ENCODE measurements at regions not wholly inside any gene's neighbourhood (a gene's known extent, or its start where the extent isn't known, plus 50 kb on each side); places are given as distances from the start of the nearest gene placed in this dataset.

GRCh38 chr11:110979696-110980095 lies 265.8 kb upstream of the POU2AF2 start (continued):
- TF ChIP-seq EGR1 (IDR thresholded peaks at IDR 0.05; ENCODE audit: low read depth in 2 of 2) (no peak), FOXA2 (IDR thresholded peaks at IDR 0.05) (no peak), RXRA (IDR thresholded peaks at IDR 0.05) (no peak), MAX (IDR thresholded peaks at IDR 0.05) (no peak)

GRCh38 chr11:110977661-110978060 lies 265.4 kb upstream of the ARHGAP20 start:
- no peaks in the 10 kb centered on the region for H3K4me1 ChIP-seq (ENCODE audit: control insufficient read depth in 4 of 4, insufficient read depth in 4 of 4, low read length in 3 of 4)

More at GRCh38 chr11:110977661-110978060, 265.4 kb upstream of the ARHGAP20 start:
- no peak for TF ChIP-seq SP1 (IDR thresholded peaks at IDR 0.05)
- TF ChIP-seq JUND (IDR thresholded peaks at IDR 0.05) = no peak
- no peak for TF ChIP-seq RAD21 (IDR thresholded peaks at IDR 0.05)
- no peak for TF ChIP-seq FOXA2 (IDR thresholded peaks at IDR 0.05)
- TF ChIP-seq HNF4A (conservative IDR thresholded peaks at IDR 0.05) = no peak
- no peak for TF ChIP-seq YY1 (IDR thresholded peaks at IDR 0.05)
- no peak for TF ChIP-seq NR2F2 (IDR thresholded peaks at IDR 0.05)
- TF ChIP-seq ATF3 (IDR thresholded peaks at IDR 0.05) = no peak
- no peak for TF ChIP-seq FOXA1 (IDR thresholded peaks at IDR 0.05)
- TF ChIP-seq, protein P1, sequence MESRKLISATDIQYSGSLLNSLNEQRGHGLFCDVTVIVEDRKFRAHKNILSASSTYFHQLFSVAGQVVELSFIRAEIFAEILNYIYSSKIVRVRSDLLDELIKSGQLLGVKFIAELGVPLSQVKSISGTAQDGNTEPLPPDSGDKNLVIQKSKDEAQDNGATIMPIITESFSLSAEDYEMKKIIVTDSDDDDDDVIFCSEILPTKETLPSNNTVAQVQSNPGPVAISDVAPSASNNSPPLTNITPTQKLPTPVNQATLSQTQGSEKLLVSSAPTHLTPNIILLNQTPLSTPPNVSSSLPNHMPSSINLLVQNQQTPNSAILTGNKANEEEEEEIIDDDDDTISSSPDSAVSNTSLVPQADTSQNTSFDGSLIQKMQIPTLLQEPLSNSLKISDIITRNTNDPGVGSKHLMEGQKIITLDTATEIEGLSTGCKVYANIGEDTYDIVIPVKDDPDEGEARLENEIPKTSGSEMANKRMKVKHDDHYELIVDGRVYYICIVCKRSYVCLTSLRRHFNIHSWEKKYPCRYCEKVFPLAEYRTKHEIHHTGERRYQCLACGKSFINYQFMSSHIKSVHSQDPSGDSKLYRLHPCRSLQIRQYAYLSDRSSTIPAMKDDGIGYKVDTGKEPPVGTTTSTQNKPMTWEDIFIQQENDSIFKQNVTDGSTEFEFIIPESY (IDR thresholded peaks at IDR 0.05) = no peak
- TF ChIP-seq REST (IDR thresholded peaks at IDR 0.05) = no peak
- Histone ChIP-seq H3K9ac (ENCODE audit: low read depth in 1 of 2, low read length in 2 of 2) (no peak overlapping the region), H3K9me3 (ENCODE audit: control insufficient read depth in 4 of 4, low read length in 3 of 4) (no peaks in the 10 kb centered on the region), H3K27me3 (ENCODE audit: control insufficient read depth in 4 of 4, insufficient read depth in 4 of 4, low read length in 3 of 4) (no peaks in the 10 kb centered on the region), H3K36me3 (ENCODE audit: control insufficient read depth in 4 of 4, insufficient read depth in 3 of 4, low read depth in 1 of 4, low read length in 3 of 4) (no peaks in the 10 kb centered on the region), H3K27ac (ENCODE audit: low read depth in 1 of 2, low read length in 2 of 2) (no peak overlapping the region), H3K4me3 (ENCODE audit: low read depth in 1 of 3, low read length in 3 of 3) (no peak overlapping the region)
- WGBS = 80% methylated on average over 1 of the region's 1 CpG
- no peak for DNase-seq (ENCODE audit: low spot score)
